Colonic mucosa (tissue), 4 donors: ENCODE measurements at regions not wholly inside any gene's neighbourhood (a gene's known extent, or its start where the extent isn't known, plus 50 kb on each side); places are given as distances from the start of the nearest gene placed in this dataset.

ENCODE experiments used
- DNase-seq: peaks from one replicate; pipeline ENCODE4 v3.0.0-alpha.2; 2020
- H3K27ac ChIP-seq: fragments of 200-600 bp; one replicate; pipeline ENCODE4 v1.8.0; 2021
- H3K27me3 ChIP-seq: fragments of 200-600 bp; one replicate; pipeline ENCODE4 v1.8.0; 2021
- H3K36me3 ChIP-seq: fragments of 200-600 bp; one replicate; pipeline ENCODE4 v1.8.0; 2021
- H3K4me1 ChIP-seq: fragments of 200-600 bp; one replicate; pipeline ENCODE4 v1.8.0; 2021; ENCODE audit warnings: mild to moderate bottlenecking
- H3K4me3 ChIP-seq: fragments of 200-600 bp; one replicate; pipeline ENCODE4 v1.8.0; 2021
- H3K9ac ChIP-seq, 2 donors: one replicate each; pipeline ENCODE4 v1.7.0; 2013; ENCODE audit warnings: control low read depth in 2 of 2, low read depth in 2 of 2, low read length in 2 of 2
- H3K9me3 ChIP-seq: fragments of 200-600 bp; one replicate; pipeline ENCODE4 v1.8.0; 2021
- intact Hi-C: fragments of 100-400 bp; cut with DNase I; formaldehyde crosslinking; loops from one replicate; pipeline ENCODE4 v1.14.1; 2022
- TF ChIP-seq, protein P1 (sequence below): fragments of 200-600 bp; IDR thresholded peaks from one replicate; pipeline ENCODE4 v1.8.0; 2022; ENCODE audit warnings: antibody characterized with exemption, mild to moderate bottlenecking
- donor health status: healthy.
- donor health status: DM: no; HTN: no; CAD: no.
- donor health status: DM: no; HTN: no; CAD: no.

GRCh38 chr15:97691078-97691477, 269.4 kb upstream of the ARRDC4 start:
- TF ChIP-seq, protein P1, sequence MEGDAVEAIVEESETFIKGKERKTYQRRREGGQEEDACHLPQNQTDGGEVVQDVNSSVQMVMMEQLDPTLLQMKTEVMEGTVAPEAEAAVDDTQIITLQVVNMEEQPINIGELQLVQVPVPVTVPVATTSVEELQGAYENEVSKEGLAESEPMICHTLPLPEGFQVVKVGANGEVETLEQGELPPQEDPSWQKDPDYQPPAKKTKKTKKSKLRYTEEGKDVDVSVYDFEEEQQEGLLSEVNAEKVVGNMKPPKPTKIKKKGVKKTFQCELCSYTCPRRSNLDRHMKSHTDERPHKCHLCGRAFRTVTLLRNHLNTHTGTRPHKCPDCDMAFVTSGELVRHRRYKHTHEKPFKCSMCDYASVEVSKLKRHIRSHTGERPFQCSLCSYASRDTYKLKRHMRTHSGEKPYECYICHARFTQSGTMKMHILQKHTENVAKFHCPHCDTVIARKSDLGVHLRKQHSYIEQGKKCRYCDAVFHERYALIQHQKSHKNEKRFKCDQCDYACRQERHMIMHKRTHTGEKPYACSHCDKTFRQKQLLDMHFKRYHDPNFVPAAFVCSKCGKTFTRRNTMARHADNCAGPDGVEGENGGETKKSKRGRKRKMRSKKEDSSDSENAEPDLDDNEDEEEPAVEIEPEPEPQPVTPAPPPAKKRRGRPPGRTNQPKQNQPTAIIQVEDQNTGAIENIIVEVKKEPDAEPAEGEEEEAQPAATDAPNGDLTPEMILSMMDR, result no peak
- Histone ChIP-seq H3K27me3 (no peaks in the 10 kb centered on the region), H3K9ac (no peak overlapping the region), H3K4me1 (no peaks in the 10 kb centered on the region), H3K27ac (no peak overlapping the region), H3K4me3 (no peak overlapping the region), H3K36me3 (no peaks in the 10 kb centered on the region), H3K9me3 (no peaks in the 10 kb centered on the region)
- no peak for DNase-seq
- intact Hi-C loops, result no loop called here

DNA sequence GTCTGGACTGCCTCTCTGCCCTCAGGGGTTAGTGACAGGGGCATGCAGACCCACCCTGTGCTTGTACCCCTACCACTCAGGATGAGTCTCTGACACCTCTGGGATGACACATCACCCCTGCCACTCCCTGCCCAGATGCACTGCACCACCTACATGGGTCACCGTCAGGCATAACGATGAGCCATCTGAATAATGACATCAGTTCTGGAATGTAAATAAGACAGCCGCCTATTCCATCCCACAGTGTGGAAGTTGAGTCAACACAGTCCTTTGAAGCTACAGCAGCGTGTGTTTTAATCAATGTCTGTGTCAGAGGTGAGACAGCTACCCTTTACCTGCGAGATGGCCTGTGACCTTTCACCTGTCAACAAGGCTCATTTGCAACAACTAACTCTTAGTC, 268.7 kb upstream of the ARRDC4 start:
- Histone ChIP-seq H3K4me1 (no peaks in the 10 kb centered on the region), H3K4me3 (no peak overlapping the region), H3K27me3 (no peaks in the 10 kb centered on the region), H3K27ac (no peak overlapping the region), H3K9ac (no peak overlapping the region), H3K36me3 (no peaks in the 10 kb centered on the region), H3K9me3 (no peaks in the 10 kb centered on the region)
- intact Hi-C loops, result no loop called here
- TF ChIP-seq, protein P1, result no peak
- no peak for DNase-seq

- TF ChIP-seq, protein P1, result no peak
- Histone ChIP-seq H3K27ac (no peak overlapping the region), H3K27me3 (no peaks in the 10 kb centered on the region), H3K4me1 (no peaks in the 10 kb centered on the region), H3K9ac (no peak overlapping the region), H3K36me3 (no peaks in the 10 kb centered on the region), H3K9me3 (no peaks in the 10 kb centered on the region), H3K4me3 (no peak overlapping the region)
- no peak for DNase-seq
- intact Hi-C loops, result no loop called here
Observed at GRCh38 chr15:97692301-97693015, 268.0 kb upstream of the ARRDC4 start.

GRCh38 chr15:97694456-97694855, 266.0 kb upstream of the ARRDC4 start:
- no peak for DNase-seq
- H3K9ac ChIP-seq, result no peak overlapping the region
- TF ChIP-seq, protein P1, result no peak
- no peaks in the 10 kb centered on the region for H3K27me3 ChIP-seq
- no peak overlapping the region for H3K4me3 ChIP-seq
- intact Hi-C loops, result no loop called here
- no peaks in the 10 kb centered on the region for H3K9me3 ChIP-seq
- H3K27ac ChIP-seq, result no peak overlapping the region
- no peaks in the 10 kb centered on the region for H3K36me3 ChIP-seq
- H3K4me1 ChIP-seq, result no peaks in the 10 kb centered on the region

GRCh38 chr15:97703400-97703799, 257.1 kb upstream of the ARRDC4 start:
- peak overlapping the region; percentile 2 for H3K27ac ChIP-seq
- no peak for DNase-seq
- H3K9me3 ChIP-seq, result no peaks in the 10 kb centered on the region
- no peaks in the 10 kb centered on the region for H3K36me3 ChIP-seq
- H3K4me1 ChIP-seq, result peaks cover 4% of the 10 kb centered on the region
- H3K9ac ChIP-seq, result no peak overlapping the region
- H3K4me3 ChIP-seq, result no peak overlapping the region
- no peaks in the 10 kb centered on the region for H3K27me3 ChIP-seq
- intact Hi-C loops, result no loop called here
- TF ChIP-seq, protein P1, result no peak
